A673 (cell line): ENCODE measurements at regions not wholly inside any gene's neighbourhood (a gene's known extent, or its start where the extent isn't known, plus 50 kb on each side); places are given as distances from the start of the nearest gene placed in this dataset.
"Not testable (repeated sequence)": the region's sequence is repeated elsewhere in the genome, so short reads cannot be mapped to it uniquely, and the experiment has no call there.

Experiments used
- BruUV-seq: library from RNA; stranded (reverse); fragments of 400-500 nt; replicated peaks from 2 replicates; lab custom pipeline; 2021; lab: Mats Ljungman, UMichigan
- CTCF ChIA-PET: fragments of 300-600 bp; sonication (Branson Sonifier 250); formaldehyde crosslinking; loops from one replicate; lab custom pipeline; 2022; ENCODE audit warnings: antibody characterized with exemption; lab: Charles Lee
- POLR2A ChIA-PET: fragments of 300-600 bp; sonication (Branson Sonifier 250); formaldehyde crosslinking; loops from one replicate; lab custom pipeline; 2022; ENCODE audit warnings: antibody characterized with exemption; ENCODE audit not compliant: low non-redundant PET; lab: Charles Lee
- DNase-seq: peaks from one replicate; pipeline ENCODE4 v3.0.0-alpha.2; 2015; ENCODE audit warnings: low spot score
- H3K27ac ChIP-seq: fragments of 200-600 bp; sonication (generic); 2 replicates; pipeline ENCODE4 v1.5.1; 2016; ENCODE audit warnings: mixed run types, low read depth, mild to moderate bottlenecking, mixed read lengths, antibody characterized with exemption, low read length; ENCODE audit not compliant: poor library complexity, severe bottlenecking
- H3K27me3 ChIP-seq: fragments of 200-600 bp; sonication (generic); replicated peaks from 2 replicates; pipeline ENCODE4 v1.6.1; 2017; ENCODE audit warnings: mixed run types, low read depth, mild to moderate bottlenecking, mixed read lengths, antibody characterized with exemption, low read length; ENCODE audit not compliant: insufficient read depth, poor library complexity
- H3K36me3 ChIP-seq: fragments of 200-600 bp; sonication (generic); 2 replicates; pipeline ENCODE4 v1.6.1; 2016; ENCODE audit warnings: mixed run types, mild to moderate bottlenecking, mixed read lengths, antibody characterized with exemption, low read length; ENCODE audit not compliant: insufficient read depth, poor library complexity, severe bottlenecking
- H3K4me1 ChIP-seq: fragments of 200-600 bp; sonication (generic); 2 replicates; pipeline ENCODE4 v1.6.1; 2017; ENCODE audit warnings: mixed run types, mild to moderate bottlenecking, mixed read lengths, antibody characterized with exemption, low read length; ENCODE audit not compliant: insufficient read depth, poor library complexity, severe bottlenecking
- H3K4me3 ChIP-seq: fragments of 200-600 bp; sonication (generic); 2 replicates; pipeline ENCODE4 v1.5.1; 2016; ENCODE audit warnings: low read depth, mixed run types, mild to moderate bottlenecking, mixed read lengths, low read length; ENCODE audit not compliant: poor library complexity, severe bottlenecking
- H3K9me3 ChIP-seq: fragments of 200-600 bp; sonication (generic); 2 replicates; pipeline ENCODE4 v1.6.1; 2016; ENCODE audit warnings: mixed run types, low read depth, mild to moderate bottlenecking, mixed read lengths, antibody characterized with exemption, low read length; ENCODE audit not compliant: poor library complexity, severe bottlenecking
- EZH2 ChIP-seq: fragments of 200-600 bp; sonication (generic); IDR thresholded peaks from 2 replicates; pipeline ENCODE4 v1.6.1; 2017; ENCODE audit warnings: borderline replicate concordance, low read depth, mild to moderate bottlenecking, mixed read lengths, antibody characterized with exemption, low read length; ENCODE audit not compliant: poor library complexity, severe bottlenecking
- intact Hi-C: fragments of 100-400 bp; cut with micrococcal nuclease; formaldehyde crosslinking; loops from one replicate; pipeline ENCODE4 v1.10.0; 2022; ENCODE audit not compliant: unreplicated experiment
- TF ChIP-seq, protein P1 (sequence below): fragments of 300-800, 200-600 bp; sonication (generic); conservative IDR thresholded peaks from 2 replicates; pipeline ENCODE4 v1.5.1; 2017; ENCODE audit warnings: low read depth, mild to moderate bottlenecking, antibody characterized with exemption, low read length, moderate library complexity, mixed read lengths

DNA sequence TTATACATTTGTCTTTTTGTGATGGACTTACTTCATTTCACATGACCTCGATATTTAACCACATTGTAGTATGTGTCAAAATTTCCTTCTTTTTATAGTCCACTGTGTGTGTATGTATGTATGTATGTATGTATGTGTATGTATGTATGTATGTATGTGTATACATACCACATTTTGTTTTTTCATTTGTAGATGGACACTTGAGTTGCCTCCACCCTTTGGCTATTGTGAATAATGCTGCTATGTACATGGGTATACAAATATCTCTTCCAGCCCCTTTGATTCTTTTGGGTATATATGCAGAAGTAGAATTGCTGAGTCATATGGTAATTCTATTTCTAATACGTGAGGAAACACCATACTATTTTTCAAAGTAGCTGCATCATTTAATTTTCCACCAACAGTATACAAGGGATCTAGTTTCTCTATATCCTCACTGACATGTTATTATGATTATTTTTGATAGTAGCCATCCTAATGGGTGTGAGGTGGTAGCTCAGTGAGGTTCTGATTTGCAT lies 228.2 kb downstream of the OPA1 start:
- CTCF ChIA-PET: no interaction called here
- POLR2A ChIA-PET: interaction anchor here (0.6 kb wide), 1 partner anchor 1124 kb away, joined by 5 read pairs; no protein-coding TSS in a partner anchor
- no peaks in the 10 kb centered on the region for H3K27me3 ChIP-seq

DNA sequence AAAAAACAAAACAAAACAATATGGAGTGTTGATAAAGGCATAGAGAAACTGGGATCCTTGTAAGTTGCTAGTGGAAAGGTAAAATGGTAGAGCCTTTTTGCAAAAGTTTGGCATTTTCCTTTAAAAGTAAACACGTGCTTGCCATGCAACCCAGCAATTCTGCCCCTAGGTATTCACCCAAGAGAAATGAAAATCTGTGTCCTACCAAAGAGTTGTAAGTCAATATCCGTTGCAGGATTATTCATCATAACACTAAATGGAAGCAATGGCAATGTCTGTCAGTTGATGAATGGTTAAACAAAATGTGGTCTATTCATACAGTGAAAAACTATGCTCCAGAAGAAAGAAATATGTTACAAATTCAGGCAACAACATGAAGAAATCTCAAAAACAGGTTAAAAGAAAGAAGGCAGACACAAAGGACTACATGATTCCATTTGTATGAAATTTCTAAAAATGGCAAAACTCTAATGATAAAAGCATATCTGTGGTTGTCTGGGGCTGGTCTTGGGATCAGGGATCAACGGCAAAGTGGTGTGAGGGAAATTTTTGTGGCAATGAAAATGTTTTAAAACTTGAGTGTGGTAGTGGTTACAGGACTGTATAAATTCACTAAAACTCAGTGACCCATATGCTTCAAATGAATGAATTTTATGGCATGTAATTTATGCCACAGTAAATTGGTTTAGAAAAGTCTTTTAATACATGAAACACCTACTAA lies 229.6 kb downstream of the OPA1 start:
- Histone ChIP-seq H3K4me1 (peaks cover 17% of the 10 kb centered on the region), H3K27me3 (no peaks in the 10 kb centered on the region), H3K36me3 (no peaks in the 10 kb centered on the region), H3K27ac (no peak overlapping the region), H3K9me3 (no peaks in the 10 kb centered on the region), H3K4me3 (no peak overlapping the region)
- POLR2A ChIA-PET: no interaction called here
- DNase-seq: no peak
- no TSS peak for BruUV-seq
- TF ChIP-seq, protein P1, sequence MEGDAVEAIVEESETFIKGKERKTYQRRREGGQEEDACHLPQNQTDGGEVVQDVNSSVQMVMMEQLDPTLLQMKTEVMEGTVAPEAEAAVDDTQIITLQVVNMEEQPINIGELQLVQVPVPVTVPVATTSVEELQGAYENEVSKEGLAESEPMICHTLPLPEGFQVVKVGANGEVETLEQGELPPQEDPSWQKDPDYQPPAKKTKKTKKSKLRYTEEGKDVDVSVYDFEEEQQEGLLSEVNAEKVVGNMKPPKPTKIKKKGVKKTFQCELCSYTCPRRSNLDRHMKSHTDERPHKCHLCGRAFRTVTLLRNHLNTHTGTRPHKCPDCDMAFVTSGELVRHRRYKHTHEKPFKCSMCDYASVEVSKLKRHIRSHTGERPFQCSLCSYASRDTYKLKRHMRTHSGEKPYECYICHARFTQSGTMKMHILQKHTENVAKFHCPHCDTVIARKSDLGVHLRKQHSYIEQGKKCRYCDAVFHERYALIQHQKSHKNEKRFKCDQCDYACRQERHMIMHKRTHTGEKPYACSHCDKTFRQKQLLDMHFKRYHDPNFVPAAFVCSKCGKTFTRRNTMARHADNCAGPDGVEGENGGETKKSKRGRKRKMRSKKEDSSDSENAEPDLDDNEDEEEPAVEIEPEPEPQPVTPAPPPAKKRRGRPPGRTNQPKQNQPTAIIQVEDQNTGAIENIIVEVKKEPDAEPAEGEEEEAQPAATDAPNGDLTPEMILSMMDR: no peak
- no peak for TF ChIP-seq EZH2
- intact Hi-C loops: no loop called here
- CTCF ChIA-PET: no interaction called here

More for the DNA sequence above, 228.2 kb downstream of the OPA1 start:
- no peak overlapping the region for H3K27ac ChIP-seq
- no peak overlapping the region for H3K4me3 ChIP-seq
- no peak for DNase-seq
- no TSS peak for BruUV-seq
- no peaks in the 10 kb centered on the region for H3K36me3 ChIP-seq
- TF ChIP-seq, protein P1: no peak
- TF ChIP-seq EZH2: no peak
- intact Hi-C loops: no loop called here
- H3K4me1 ChIP-seq: peaks cover 18% of the 10 kb centered on the region
- no peaks in the 10 kb centered on the region for H3K9me3 ChIP-seq

DNA sequence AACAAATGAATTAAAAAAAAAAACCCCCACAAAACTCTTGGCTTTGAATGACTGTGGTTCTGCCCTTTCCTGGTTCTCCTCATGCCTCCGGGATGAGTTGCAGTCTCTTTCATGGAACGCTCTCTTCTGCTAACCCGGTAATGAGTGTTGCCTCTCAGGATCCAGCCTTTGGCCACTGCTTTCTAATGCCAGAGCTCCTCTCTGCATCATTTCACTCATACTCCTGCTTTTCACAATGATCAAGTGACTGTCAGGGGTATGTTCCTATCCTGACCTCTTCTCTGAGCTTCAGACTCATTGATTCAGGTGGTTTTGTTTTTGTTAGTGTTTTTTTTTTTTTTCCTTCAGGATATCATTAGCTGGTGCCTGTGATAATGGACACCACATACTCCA lies 230.2 kb downstream of the OPA1 start:
- CTCF ChIA-PET, BruUV-seq, H3K27ac ChIP-seq, H3K36me3 ChIP-seq, H3K27me3 ChIP-seq, DNase-seq, H3K9me3 ChIP-seq, intact Hi-C loops, POLR2A ChIA-PET, H3K4me3 ChIP-seq: not testable (repeated sequence)
- H3K4me1 ChIP-seq: peaks cover 16% of the 10 kb centered on the region

DNA sequence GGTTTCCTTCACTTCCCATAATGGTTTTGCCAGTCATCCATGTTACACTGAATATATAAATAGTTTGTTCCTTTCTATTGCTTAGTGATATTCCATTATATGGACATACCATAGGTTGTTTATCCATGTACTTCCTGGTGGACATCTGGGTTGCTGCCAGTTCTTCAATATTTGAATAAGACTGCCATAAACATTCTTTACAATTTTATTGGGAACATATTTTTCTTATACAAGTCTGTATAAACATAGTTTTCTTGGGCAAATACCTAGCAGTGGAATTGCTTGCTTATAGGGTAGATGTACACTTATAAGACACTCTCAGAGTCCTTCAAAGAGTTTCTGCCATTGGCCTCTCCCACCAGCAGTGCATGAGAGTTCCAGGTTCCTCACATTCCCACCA lies 231.4 kb downstream of the OPA1 start:
- BruUV-seq: no TSS peak
- H3K9me3 ChIP-seq: no peaks in the 10 kb centered on the region
- H3K27ac ChIP-seq: no peak overlapping the region
- ChIA-PET CTCF (no interaction called here), POLR2A (no interaction called here)
- H3K4me3 ChIP-seq: no peak overlapping the region
- intact Hi-C loops: no loop called here
- DNase-seq: no peak
- TF ChIP-seq EZH2: no peak
- TF ChIP-seq, protein P1: no peak
- H3K4me1 ChIP-seq: peaks cover 16% of the 10 kb centered on the region
- H3K36me3 ChIP-seq: no peaks in the 10 kb centered on the region
- no peaks in the 10 kb centered on the region for H3K27me3 ChIP-seq
